ENCODE measurements at regions not wholly inside any gene's neighbourhood (a gene's known extent, or its start where the extent isn't known, plus 50 kb on each side); places are given as distances from the start of the nearest gene placed in this dataset.
"Not testable (repeated sequence)": the region's sequence is repeated elsewhere in the genome, so short reads cannot be mapped to it uniquely, and the experiment has no call there.

GRCh38 chr13:24997367-24997967 lies 98.5 kb upstream of the PABPC3 start:
- no peak for DNase-seq

- DNase-seq, result no peak
Observed at GRCh38 chr13:24998433-24998832, 97.5 kb upstream of the PABPC3 start.

GRCh38 chr13:25001476-25002206 lies 94.3 kb upstream of the PABPC3 start:
- no peak for DNase-seq

- DNase-seq, result not testable (repeated sequence)
Observed at GRCh38 chr13:25002311-25002710, 93.6 kb upstream of the PABPC3 start.

GRCh38 chr13:25004489-25004888 lies 91.4 kb upstream of the PABPC3 start:
- not testable (repeated sequence) for DNase-seq

GRCh38 chr13:25005050-25005497 lies 90.9 kb upstream of the PABPC3 start:
- DNase-seq, result not testable (repeated sequence)

GRCh38 chr13:25007389-25007788 lies 88.5 kb upstream of the PABPC3 start:
- not testable (repeated sequence) for DNase-seq

- DNase-seq, result not testable (repeated sequence)
Observed at GRCh38 chr13:25014398-25014973, 81.5 kb upstream of the PABPC3 start.

GRCh38 chr13:25017176-25017575 lies 78.8 kb upstream of the PABPC3 start:
- DNase-seq, result not testable (repeated sequence)

- DNase-seq, result not testable (repeated sequence)
Observed at GRCh38 chr13:25017808-25018728, 77.9 kb upstream of the PABPC3 start.

GRCh38 chr13:25018729-25019115 lies 77.2 kb upstream of the PABPC3 start:
- DNase-seq, result no peak

- DNase-seq, result not testable (repeated sequence)
Observed at GRCh38 chr13:25019741-25020140, 76.2 kb upstream of the PABPC3 start.

- DNase-seq, result no peak
Observed at GRCh38 chr13:25024175-25024574, 71.8 kb upstream of the PABPC3 start.

GRCh38 chr13:25032160-25032559 lies 63.8 kb upstream of the PABPC3 start:
- DNase-seq, result no peak

- DNase-seq, result no peak
Observed at GRCh38 chr13:25034173-25034572, 61.8 kb upstream of the PABPC3 start.

- DNase-seq, result no peak
Observed at GRCh38 chr13:25037057-25037813, 58.7 kb upstream of the PABPC3 start.

GRCh38 chr13:25042151-25042865 lies 53.6 kb upstream of the PABPC3 start:
- no peak for DNase-seq

- no peak for DNase-seq
Observed at GRCh38 chr13:25044071-25044470, 51.9 kb upstream of the PABPC3 start.

Data from activated CD8-positive, alpha-beta memory T cell treated with anti-CD3 and anti-CD28 coated beads for 24 hours (primary cell).